HepG2 (cell line): ENCODE measurements at regions not wholly inside any gene's neighbourhood (a gene's known extent, or its start where the extent isn't known, plus 50 kb on each side); places are given as distances from the start of the nearest gene placed in this dataset.

Source experiments
- ATAC-seq: fragments of 200-7000 bp; cut with Tn5 transposase; 3 replicates; pipeline ENCODE4 v1.9.1; 2020; ENCODE audit warnings: mild to moderate bottlenecking, moderate library complexity
- BruUV-seq: library from RNA; stranded (reverse); fragments of 400-500 nt; replicated peaks from 2 replicates; lab custom pipeline; 2021; lab: Mats Ljungman, UMichigan
- CTCF ChIA-PET: fragments of 300-600 bp; formaldehyde crosslinking; extraction: SDS; loops from one replicate; lab custom pipeline; 2021; ENCODE audit warnings: low total read pairs, inconsistent platforms, low intra/inter-chr PET ratio; lab: Yijun Ruan, JAX
- POLR2A ChIA-PET: fragments of 350-600 bp; sonication (Branson Sonifier 250); formaldehyde crosslinking; loops from one replicate; lab custom pipeline; 2020; ENCODE audit warnings: antibody characterized with exemption, inconsistent platforms; lab: Yijun Ruan, JAX
- DNase-seq: peaks from one replicate; pipeline ENCODE4 v3.0.0-alpha.2; 2015; ENCODE audit warnings: low spot score
- FAIRE-seq: peaks from 3 replicates; lab custom pipeline; 2011; peaks lifted over from hg19 to GRCh38; lab: Jason Lieb, UNC
- H2AFZ ChIP-seq: one replicate; pipeline ENCODE4 v1.6.1; 2011; ENCODE audit warnings: low read length, inconsistent platforms
- H3K27ac ChIP-seq: fragments of 300-600 bp; 3 replicates; pipeline ENCODE4 v1.8.0; 2011; ENCODE audit warnings: mixed run types, mild to moderate bottlenecking, mixed read lengths, low read length, inconsistent platforms; ENCODE audit not compliant: insufficient read depth; ENCODE audit errors: extremely low read length
- H3K27me3 ChIP-seq, 2 experiments: fragments of 200-600 bp in 1 of 2; 2 replicates in 1 of 2; 3 replicates in 1 of 2; pipeline versions ENCODE4 v1.6.0 to v1.8.0; 2011; ENCODE audit warnings: low read length in 2 of 2, mild to moderate bottlenecking in 2 of 2, moderate library complexity in 2 of 2, inconsistent platforms in 1 of 2; ENCODE audit not compliant: insufficient read depth in 2 of 2, control insufficient read depth in 1 of 2
- H3K36me3 ChIP-seq, 2 experiments: fragments of 200-600 bp in 1 of 2; replicated peaks in 1 of 2; 2 replicates in 1 of 2; 3 replicates in 1 of 2; pipeline versions ENCODE4 v1.5.1 to v1.8.0; 2011; ENCODE audit warnings: low read length in 2 of 2, inconsistent platforms in 1 of 2; ENCODE audit not compliant: insufficient read depth in 2 of 2, control insufficient read depth in 1 of 2
- H3K4me1 ChIP-seq: 2 replicates; pipeline ENCODE4 v1.5.1; 2012; ENCODE audit warnings: low read length, inconsistent platforms; ENCODE audit not compliant: insufficient read depth
- H3K4me2 ChIP-seq: 2 replicates; pipeline ENCODE4 v1.6.0; 2011; ENCODE audit warnings: low read depth, low read length, inconsistent platforms
- H3K4me3 ChIP-seq, 3 experiments: fragments of 200-600 bp in 1 of 3; sonication (generic), shearing (Covaris generic) in 1 of 3; replicated peaks in 1 of 3; 2 replicates each; pipeline ENCODE4 v1.5.1; 2011 to 2016; ENCODE audit warnings: low read length in 3 of 3, inconsistent platforms in 2 of 3, low read depth in 2 of 3, mild to moderate bottlenecking in 2 of 3, control low read depth in 1 of 3, mixed read lengths in 1 of 3; ENCODE audit not compliant: insufficient read depth in 1 of 3
- H3K79me2 ChIP-seq: one replicate; pipeline ENCODE4 v1.6.1; 2011; ENCODE audit warnings: low read length, inconsistent platforms; ENCODE audit not compliant: insufficient read depth
- H3K9ac ChIP-seq: 2 replicates; pipeline ENCODE4 v1.6.0; 2011; ENCODE audit warnings: mild to moderate bottlenecking, low read depth, low read length, inconsistent platforms; ENCODE audit not compliant: insufficient read depth
- H3K9me3 ChIP-seq: 2 replicates; pipeline ENCODE4 v1.5.1; 2012; ENCODE audit warnings: mild to moderate bottlenecking, low read length
- H4K20me1 ChIP-seq: 2 replicates; pipeline ENCODE4 v1.6.0; 2011; ENCODE audit warnings: inconsistent platforms, mild to moderate bottlenecking, low read length, moderate library complexity; ENCODE audit not compliant: insufficient read depth
- ATAD3A ChIP-seq: sonication (generic); formaldehyde crosslinking; IDR thresholded peaks from 2 replicates; pipeline ENCODE4 v1.4.0; 2020; ENCODE audit warnings: missing genetic modification reagents
- DDIT3 ChIP-seq: sonication (generic); formaldehyde crosslinking; IDR thresholded peaks from 2 replicates; pipeline ENCODE4 v1.4.0; 2020; ENCODE audit warnings: mild to moderate bottlenecking, missing genetic modification reagents
- GTF2F1 ChIP-seq: fragments of 150-350 bp; IDR thresholded peaks from 2 replicates; pipeline ENCODE4 v1.6.1; 2014; ENCODE audit warnings: low read length
- HBP1 ChIP-seq: IDR thresholded peaks from 2 replicates; pipeline ENCODE4 v1.6.1; 2016; ENCODE audit warnings: low read depth, control low read depth
- JUND ChIP-seq: sonication (generic); formaldehyde crosslinking; IDR thresholded peaks from 2 replicates; pipeline ENCODE4 v1.8.0; 2022; ENCODE audit warnings: mild to moderate bottlenecking, missing genetic modification reagents
- PHF5A ChIP-seq: IDR thresholded peaks from one replicate; pipeline ENCODE4 v1.6.1; 2018; ENCODE audit warnings: low read depth, missing genetic modification reagents; ENCODE audit not compliant: unreplicated experiment
- RELA ChIP-seq: sonication (generic); formaldehyde crosslinking; IDR thresholded peaks from 2 replicates; pipeline ENCODE4 v1.4.0; 2020; ENCODE audit warnings: missing genetic modification reagents
- SNAI1 ChIP-seq: sonication (generic); formaldehyde crosslinking; IDR thresholded peaks from 2 replicates; pipeline ENCODE4 v1.5.0; 2020; ENCODE audit warnings: mild to moderate bottlenecking, missing genetic modification reagents, borderline replicate concordance
- TFDP1 ChIP-seq: IDR thresholded peaks from 2 replicates; pipeline ENCODE4 v1.6.1; 2016; ENCODE audit warnings: missing compliant biosample characterization, missing genetic modification reagents, borderline replicate concordance
- ZBTB38 ChIP-seq: sonication (generic); formaldehyde crosslinking; IDR thresholded peaks from 2 replicates; pipeline ENCODE4 v1.5.1; 2020; ENCODE audit warnings: mild to moderate bottlenecking, missing genetic modification reagents
- ZBTB7A ChIP-seq: sonication (generic); formaldehyde crosslinking; IDR thresholded peaks from 2 replicates; pipeline ENCODE4 v1.8.0; 2022; ENCODE audit warnings: mild to moderate bottlenecking, missing genetic modification reagents
- ZFYVE20 ChIP-seq: sonication (generic); formaldehyde crosslinking; IDR thresholded peaks from 2 replicates; pipeline ENCODE4 v1.8.0; 2023; ENCODE audit warnings: low read depth, mild to moderate bottlenecking, moderate library complexity, missing genetic modification reagents, borderline replicate concordance
- ZNF710 ChIP-seq: sonication (generic); formaldehyde crosslinking; IDR thresholded peaks from 2 replicates; pipeline ENCODE4 v1.5.0; 2020; ENCODE audit warnings: mild to moderate bottlenecking, missing genetic modification reagents, borderline replicate concordance
- ZNF800 ChIP-seq: sonication (generic); formaldehyde crosslinking; IDR thresholded peaks from 2 replicates; pipeline ENCODE4 v1.4.0; 2020; ENCODE audit warnings: missing genetic modification reagents
- ZXDC ChIP-seq: sonication (generic); formaldehyde crosslinking; IDR thresholded peaks from 2 replicates; pipeline ENCODE4 v1.5.0; 2020; ENCODE audit warnings: mild to moderate bottlenecking, missing genetic modification reagents
- in situ Hi-C: cut with HindIII; loops from 2 replicates; pipeline ENCODE4 v1.10.0; 2017; ENCODE audit warnings: low pct_unique_long_range_greater_than_20kb; ENCODE audit not compliant: extremely low pct_ligation_motif_present
- intact Hi-C: fragments of 100-400 bp; cut with micrococcal nuclease; formaldehyde crosslinking; loops from one replicate; pipeline ENCODE4 v1.10.0; 2022; ENCODE audit not compliant: unreplicated experiment

GRCh38 chr5:17163221-17163620 lies 54.2 kb upstream of the BASP1 start:
- BruUV-seq, result no TSS peak
- H3K36me3 ChIP-seq, result no peaks in the 10 kb centered on the region
- ChIA-PET CTCF (no interaction called here), POLR2A (no interaction called here)
- H3K9me3 ChIP-seq, result no peaks in the 10 kb centered on the region
- in situ Hi-C loops (no loop called here), intact Hi-C loops (no loop called here)
- H3K4me3 ChIP-seq, result no peak overlapping the region
- no peak overlapping the region for H3K27ac ChIP-seq
- no peaks in the 10 kb centered on the region for H4K20me1 ChIP-seq
- FAIRE-seq (no peak), ATAC-seq (no peak), DNase-seq (no peak)
- H3K79me2 ChIP-seq, result no peaks in the 10 kb centered on the region
- no peaks in the 10 kb centered on the region for H3K27me3 ChIP-seq
- no peak overlapping the region for H3K4me2 ChIP-seq
- no peak overlapping the region for H2AFZ ChIP-seq
- no peak overlapping the region for H3K9ac ChIP-seq
- no peaks in the 10 kb centered on the region for H3K4me1 ChIP-seq
- TF ChIP-seq ZNF800 (CRISPR knock-in tag), result no peak
- no peak for TF ChIP-seq ZBTB7A
- TF ChIP-seq SNAI1 (CRISPR knock-in tag), result no peak
- no peak for TF ChIP-seq PHF5A (CRISPR knock-in tag)
- no peak for TF ChIP-seq JUND (CRISPR knock-in tag)
- TF ChIP-seq ATAD3A (CRISPR knock-in tag), result no peak
- TF ChIP-seq ZNF710 (CRISPR knock-in tag), result no peak
- no peak for TF ChIP-seq ZXDC (CRISPR knock-in tag)
- no peak for TF ChIP-seq RELA (CRISPR knock-in tag)
- no peak for TF ChIP-seq DDIT3
- TF ChIP-seq GTF2F1, result no peak
- no peak for TF ChIP-seq TFDP1 (CRISPR knock-in tag)
- no peak for TF ChIP-seq ZBTB38 (CRISPR knock-in tag)
- TF ChIP-seq HBP1, result no peak
- TF ChIP-seq ZFYVE20 (CRISPR knock-in tag), result no peak
